ENCODE measurements at regions not wholly inside any gene's neighbourhood (a gene's known extent, or its start where the extent isn't known, plus 50 kb on each side); places are given as distances from the start of the nearest gene placed in this dataset.

- H2AFZ ChIP-seq (ENCODE audit: low read length): no peak overlapping the region
- no peak overlapping the region for H3K23ac ChIP-seq (ENCODE audit: insufficient read length)
- WGBS, 2 experiments (ENCODE audit: extremely low coverage in 1 of 2, insufficient coverage in 1 of 2, insufficient read length in 1 of 2, insufficient replicate concordance in 2 of 2, low coverage in 1 of 2, low lambda C conversion rate in 2 of 2, missing lambda C conversion rate in 1 of 2): 94% methylated on average over 1 of the region's 1 CpG; no CpG with 5 or more reads in 1 of the 2 experiments
- H3K4ac ChIP-seq (replicated peaks; ENCODE audit: insufficient read length, low read depth, low read length): no peak overlapping the region
- no peak for DNase-seq (ENCODE audit: low read depth in 1 of 2, low spot score in 2 of 2)
- H4K5ac ChIP-seq (ENCODE audit: insufficient read length, low read depth, low read length): no peak overlapping the region
- H3K56ac ChIP-seq (replicated peaks; ENCODE audit: insufficient read length, low read depth, low read length): no peak overlapping the region
- no peak overlapping the region for H2BK5ac ChIP-seq (ENCODE audit: low read depth, low read length)
- POLR2A ChIA-PET (ENCODE audit: partially characterized antibody): no interaction called here
- no peaks in the 10 kb centered on the region for H3K9me3 ChIP-seq (ENCODE audit: insufficient read depth in 2 of 2, low read depth in 1 of 2, low read length in 1 of 2)
- FAIRE-seq: no peak
- H3K36me3 ChIP-seq (ENCODE audit: control insufficient read depth in 2 of 4, insufficient read depth in 4 of 4, low read length in 3 of 4): no peaks in the 10 kb centered on the region
- H3K14ac ChIP-seq (ENCODE audit: insufficient read length): no peak overlapping the region
- H3K9ac ChIP-seq (replicated peaks in 1 of 4; ENCODE audit: extremely low read depth in 1 of 4, low read depth in 3 of 4, low read length in 3 of 4): no peak overlapping the region
- no peak overlapping the region for H2BK15ac ChIP-seq (ENCODE audit: low read length)
- no peak overlapping the region for H3K4me3 ChIP-seq (ENCODE audit: extremely low read depth in 1 of 4, insufficient read depth in 2 of 4, low read depth in 3 of 4, low read length in 4 of 4)
- no peaks in the 10 kb centered on the region for H3K79me2 ChIP-seq (ENCODE audit: control insufficient read depth in 1 of 2, insufficient read depth in 2 of 2, low read length in 2 of 2)
- H4K20me1 ChIP-seq (replicated peaks in 1 of 2; ENCODE audit: control insufficient read depth in 1 of 2, insufficient read depth in 2 of 2, low read length in 2 of 2): no peaks in the 10 kb centered on the region
- H4K8ac ChIP-seq (ENCODE audit: extremely low read depth, insufficient read depth, low read length): no peak overlapping the region
- no peak overlapping the region for H3K4me2 ChIP-seq (ENCODE audit: insufficient read depth in 1 of 2, low read depth in 2 of 2, low read length in 2 of 2)
- no peaks in the 10 kb centered on the region for H3K79me1 ChIP-seq (ENCODE audit: low read depth, low read length)
- H3K4me1 ChIP-seq (replicated peaks in 1 of 4; ENCODE audit: control insufficient read depth in 3 of 4, insufficient read depth in 4 of 4, low read length in 3 of 4): peaks cover 0 to 9% (median 0%) of the 10 kb centered on the region in 4 experiments; a peak in 1 of 7 replicates
- H3K23me2 ChIP-seq (ENCODE audit: low read depth, low read length): no peaks in the 10 kb centered on the region
- no peak overlapping the region for H2BK120ac ChIP-seq (replicated peaks; ENCODE audit: low read depth, low read length)
- no peak overlapping the region for H2BK20ac ChIP-seq (ENCODE audit: low read length)
- CTCF ChIA-PET (ENCODE audit: partially characterized antibody): interaction anchor here (0.6 to 1.0 kb wide), 2 partner anchors 121 to 232 kb away, joined by 3 read pairs; no protein-coding TSS in a partner anchor
- no peak overlapping the region for H3K18ac ChIP-seq (ENCODE audit: extremely low read depth, low read length)
- H2AK5ac ChIP-seq (ENCODE audit: low read depth, low read length): no peak overlapping the region
- no peak overlapping the region for H3K27ac ChIP-seq (ENCODE audit: low read depth, low read length)
- no peaks in the 10 kb centered on the region for H3K27me3 ChIP-seq (replicated peaks in 1 of 4; ENCODE audit: control insufficient read depth in 3 of 4, extremely low read depth in 1 of 4, insufficient read depth in 3 of 4, low read length in 3 of 4)
- H4K91ac ChIP-seq (replicated peaks; ENCODE audit: insufficient read length, low read length): no peak overlapping the region
- H2BK12ac ChIP-seq (ENCODE audit: low read depth, low read length): no peak overlapping the region
- TF ChIP-seq RNF2 (IDR thresholded peaks at IDR 0.05; ENCODE audit: borderline replicate concordance, low read depth, low read length, missing control alignments, poor library complexity, severe bottlenecking): no peak
- no peak for TF ChIP-seq JUN (IDR thresholded peaks at IDR 0.05; ENCODE audit: low read depth, low read length)
- TF ChIP-seq E2F6 (IDR thresholded peaks at IDR 0.05): no peak
- TF ChIP-seq, protein P1, sequence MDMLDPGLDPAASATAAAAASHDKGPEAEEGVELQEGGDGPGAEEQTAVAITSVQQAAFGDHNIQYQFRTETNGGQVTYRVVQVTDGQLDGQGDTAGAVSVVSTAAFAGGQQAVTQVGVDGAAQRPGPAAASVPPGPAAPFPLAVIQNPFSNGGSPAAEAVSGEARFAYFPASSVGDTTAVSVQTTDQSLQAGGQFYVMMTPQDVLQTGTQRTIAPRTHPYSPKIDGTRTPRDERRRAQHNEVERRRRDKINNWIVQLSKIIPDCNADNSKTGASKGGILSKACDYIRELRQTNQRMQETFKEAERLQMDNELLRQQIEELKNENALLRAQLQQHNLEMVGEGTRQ (IDR thresholded peaks at IDR 0.05; ENCODE audit: low read length): no peak
- TF ChIP-seq TAF1 (IDR thresholded peaks at IDR 0.05; ENCODE audit: low read depth, low read length): no peak
- TF ChIP-seq CREB1 (IDR thresholded peaks at IDR 0.05): no peak
- TF ChIP-seq YY1 (IDR thresholded peaks at IDR 0.05; ENCODE audit: low read depth, low read length): no peak
- no peak for TF ChIP-seq BRCA1 (IDR thresholded peaks at IDR 0.05; ENCODE audit: low read depth, low read length)
Measured at GRCh38 chr12:19068137-19068536, 61.4 kb upstream of the PLEKHA5 start.

Measured in H1 (cell line).